Inflammatory macrophage treated with lipopolysaccharide for 4 hours (primary cell): ENCODE measurements at regions not wholly inside any gene's neighbourhood (a gene's known extent, or its start where the extent isn't known, plus 50 kb on each side); places are given as distances from the start of the nearest gene placed in this dataset.

Source experiments
- DNase-seq: peaks from one replicate; pipeline ENCODE4 v3.0.0-alpha.2; 2020

GRCh38 chr2:236940916-236941520 lies 144.7 kb upstream of the COPS8 start:
- DNase-seq, result peak; percentile 36

- DNase-seq, result no peak
Observed at GRCh38 chr2:236941551-236941950, 144.1 kb upstream of the COPS8 start.

- no peak for DNase-seq
Observed at GRCh38 chr2:236942554-236942953, 143.1 kb upstream of the COPS8 start.

- DNase-seq, result no peak
Observed at GRCh38 chr2:236943068-236943467, 142.6 kb upstream of the COPS8 start.

- DNase-seq, result no peak
Observed at GRCh38 chr2:236943841-236944513, 141.7 kb upstream of the COPS8 start.

GRCh38 chr2:236944561-236944960 lies 141.1 kb upstream of the COPS8 start:
- no peak for DNase-seq

- DNase-seq, result no peak
Observed at GRCh38 chr2:236945431-236946016, 140.2 kb upstream of the COPS8 start.

GRCh38 chr2:236946871-236947270 lies 138.8 kb upstream of the COPS8 start:
- no peak for DNase-seq

- no peak for DNase-seq
Observed at GRCh38 chr2:236947294-236947693, 138.4 kb upstream of the COPS8 start.

- no peak for DNase-seq
Observed at GRCh38 chr2:236947896-236948295, 137.8 kb upstream of the COPS8 start.

- no peak for DNase-seq
Observed at GRCh38 chr2:236949089-236949905, 136.4 kb upstream of the COPS8 start.

GRCh38 chr2:236951830-236952475 lies 133.7 kb upstream of the COPS8 start:
- DNase-seq, result no peak

GRCh38 chr2:236954641-236955040 lies 131.0 kb upstream of the COPS8 start:
- DNase-seq, result no peak

GRCh38 chr2:236955521-236956030 lies 130.1 kb upstream of the COPS8 start:
- no peak for DNase-seq

GRCh38 chr2:236956031-236956618 lies 129.6 kb upstream of the COPS8 start:
- DNase-seq, result no peak

- no peak for DNase-seq
Observed at GRCh38 chr2:236956641-236957040, 129.0 kb upstream of the COPS8 start.

- no peak for DNase-seq
Observed at GRCh38 chr2:236959036-236959435, 126.7 kb upstream of the COPS8 start.

GRCh38 chr2:236959876-236960275 lies 125.8 kb upstream of the COPS8 start:
- no peak for DNase-seq

GRCh38 chr2:236960531-236960930 lies 125.2 kb upstream of the COPS8 start:
- no peak for DNase-seq

GRCh38 chr2:236962816-236963215 lies 122.9 kb upstream of the COPS8 start:
- no peak for DNase-seq

GRCh38 chr2:236963631-236964182 lies 122.0 kb upstream of the COPS8 start:
- DNase-seq, result no peak

GRCh38 chr2:236964291-236964690 lies 121.4 kb upstream of the COPS8 start:
- no peak for DNase-seq
